ENCODE measurements at regions not wholly inside any gene's neighbourhood (a gene's known extent, or its start where the extent isn't known, plus 50 kb on each side); places are given as distances from the start of the nearest gene placed in this dataset.

GRCh38 chr10:88023676-88024075, 160.3 kb downstream of the PTEN start:
- no peak for DNase-seq (ENCODE audit: low read depth)

GRCh38 chr10:88026031-88026430, 162.6 kb downstream of the PTEN start:
- DNase-seq (ENCODE audit: low read depth), result no peak

GRCh38 chr10:88027570-88027969, 164.1 kb downstream of the PTEN start:
- no peak for DNase-seq (ENCODE audit: low read depth)

GRCh38 chr10:88028072-88028471, 164.6 kb downstream of the PTEN start:
- DNase-seq (ENCODE audit: low read depth), result no peak

- no peak for DNase-seq (ENCODE audit: low read depth)
Measured at GRCh38 chr10:88028654-88029053, 165.2 kb downstream of the PTEN start.

GRCh38 chr10:88032566-88032965, 169.1 kb downstream of the PTEN start:
- DNase-seq (ENCODE audit: low read depth), result no peak

- no peak for DNase-seq (ENCODE audit: low read depth)
Measured at GRCh38 chr10:88033385-88033784, 170.0 kb downstream of the PTEN start.

- DNase-seq (ENCODE audit: low read depth), result no peak
Measured at GRCh38 chr10:88033793-88034192, 170.4 kb downstream of the PTEN start.

GRCh38 chr10:88036126-88036525, 172.7 kb downstream of the PTEN start:
- no peak for DNase-seq (ENCODE audit: low read depth)

GRCh38 chr10:88037623-88038022, 174.2 kb downstream of the PTEN start:
- DNase-seq (ENCODE audit: low read depth), result no peak

GRCh38 chr10:88038268-88038667, 174.8 kb downstream of the PTEN start:
- no peak for DNase-seq (ENCODE audit: low read depth)

GRCh38 chr10:88039496-88040200, 176.2 kb downstream of the PTEN start:
- DNase-seq (ENCODE audit: low read depth), result no peak

GRCh38 chr10:88041243-88042159, 178.1 kb downstream of the PTEN start:
- DNase-seq (ENCODE audit: low read depth), result no peak

- DNase-seq (ENCODE audit: low read depth), result no peak
Measured at GRCh38 chr10:88042160-88043100, 179.0 kb downstream of the PTEN start.

GRCh38 chr10:88045096-88045495, 181.7 kb downstream of the PTEN start:
- DNase-seq (ENCODE audit: low read depth), result no peak

- no peak for DNase-seq (ENCODE audit: low read depth)
Measured at GRCh38 chr10:88045656-88046415, 182.4 kb downstream of the PTEN start.

GRCh38 chr10:88047579-88047978, 184.2 kb downstream of the PTEN start:
- DNase-seq (ENCODE audit: low read depth), result no peak

- DNase-seq (ENCODE audit: low read depth), result no peak
Measured at GRCh38 chr10:88048312-88048711, 184.9 kb downstream of the PTEN start.

GRCh38 chr10:88049204-88049603, 185.8 kb downstream of the PTEN start:
- DNase-seq (ENCODE audit: low read depth), result no peak

- DNase-seq (ENCODE audit: low read depth), result no peak
Measured at GRCh38 chr10:88057720-88058119, 194.3 kb downstream of the PTEN start.

- no peak for DNase-seq (ENCODE audit: low read depth)
Measured at GRCh38 chr10:88058750-88059149, 195.3 kb downstream of the PTEN start.

All from activated gamma-delta T cell treated with anti-CD3 and anti-CD28 coated beads, Interleukin-2, amount 50 U/mL, for 16 hours (primary cell).